H4 (cell line): ENCODE measurements at regions not wholly inside any gene's neighbourhood (a gene's known extent, or its start where the extent isn't known, plus 50 kb on each side); places are given as distances from the start of the nearest gene placed in this dataset.

Experiments used
- DNase-seq: peaks from one replicate; pipeline ENCODE4 v3.0.0-alpha.2; 2015; ENCODE audit warnings: low spot score

- DNase-seq: peak; percentile 35
Observed at GRCh38 chr1:228989992-228990827, 254.9 kb downstream of the RHOU start.

- DNase-seq: no peak
Observed at GRCh38 chr1:228990906-228991569, 255.8 kb downstream of the RHOU start.

- no peak for DNase-seq
Observed at GRCh38 chr1:228992044-228992443, 256.8 kb downstream of the RHOU start.

- DNase-seq: no peak
Observed at GRCh38 chr1:228992907-228993535, 257.7 kb downstream of the RHOU start.

- DNase-seq: no peak
Observed at GRCh38 chr1:228994676-228995594, 259.7 kb downstream of the RHOU start.

- DNase-seq: no peak
Observed at GRCh38 chr1:228996281-228996680, 261.0 kb downstream of the RHOU start.

- no peak for DNase-seq
Observed at GRCh38 chr1:228997721-228998144, 262.5 kb downstream of the RHOU start.

- no peak for DNase-seq
Observed at GRCh38 chr1:228998179-228998578, 262.9 kb downstream of the RHOU start.

- DNase-seq: no peak
Observed at GRCh38 chr1:228999446-229000170, 264.3 kb downstream of the RHOU start.

GRCh38 chr1:229000187-229000586, 264.9 kb downstream of the RHOU start:
- no peak for DNase-seq

- no peak for DNase-seq
Observed at GRCh38 chr1:229001467-229002011, 266.3 kb downstream of the RHOU start.

- no peak for DNase-seq
Observed at GRCh38 chr1:229002037-229002436, 266.8 kb downstream of the RHOU start.

- no peak for DNase-seq
Observed at GRCh38 chr1:229002451-229002960, 267.2 kb downstream of the RHOU start.

GRCh38 chr1:229003233-229004031, 267.5 kb upstream of the RAB4A start:
- DNase-seq: no peak

GRCh38 chr1:229004066-229004833, 266.7 kb upstream of the RAB4A start:
- DNase-seq: no peak

GRCh38 chr1:229005097-229005496, 265.8 kb upstream of the RAB4A start:
- no peak for DNase-seq

- DNase-seq: no peak
Observed at GRCh38 chr1:229005556-229005955, 265.4 kb upstream of the RAB4A start.

- DNase-seq: peak; percentile 69
Observed at GRCh38 chr1:229006121-229006870, 264.6 kb upstream of the RAB4A start.
